ENCODE measurements at regions not wholly inside any gene's neighbourhood (a gene's known extent, or its start where the extent isn't known, plus 50 kb on each side); places are given as distances from the start of the nearest gene placed in this dataset.

DNA sequence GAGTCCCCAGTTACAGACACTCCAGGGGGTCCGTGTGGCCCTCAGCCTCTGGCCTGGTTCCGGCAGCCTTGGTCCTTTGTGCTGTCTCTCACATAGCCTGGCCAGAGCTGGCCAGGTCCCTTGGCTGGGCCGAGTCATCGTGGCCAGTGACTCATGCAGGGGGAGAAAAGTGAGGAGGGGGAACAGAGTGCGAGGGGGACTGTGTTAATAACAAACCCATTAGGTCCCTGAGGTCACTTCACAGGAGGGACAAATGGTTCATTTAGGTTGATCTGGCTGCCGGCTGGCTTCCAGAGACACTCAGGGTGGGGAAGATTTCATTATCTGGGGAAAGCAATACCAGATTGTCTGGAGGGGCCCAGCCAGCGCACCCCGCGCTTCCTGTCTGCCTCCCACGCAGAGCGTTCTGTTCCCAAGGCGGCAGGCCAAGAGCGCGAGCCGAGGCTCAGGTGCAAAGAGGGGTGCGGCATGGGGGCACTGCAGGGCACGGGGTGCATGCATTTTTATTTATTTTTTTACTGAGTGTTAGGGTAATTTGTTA, 223.1 kb downstream of the SEC14L1 start:
- TF ChIP-seq NFIC (IDR thresholded peaks at IDR 0.05; ENCODE audit: low read length) = no peak
- no peak for TF ChIP-seq KDM1A (CRISPR knock-in tag; IDR thresholded peaks at IDR 0.05)
- TF ChIP-seq EZH2 (conservative IDR thresholded peaks at IDR 0.05; ENCODE audit: low read depth, low read length) = no peak
- TF ChIP-seq, protein P1, sequence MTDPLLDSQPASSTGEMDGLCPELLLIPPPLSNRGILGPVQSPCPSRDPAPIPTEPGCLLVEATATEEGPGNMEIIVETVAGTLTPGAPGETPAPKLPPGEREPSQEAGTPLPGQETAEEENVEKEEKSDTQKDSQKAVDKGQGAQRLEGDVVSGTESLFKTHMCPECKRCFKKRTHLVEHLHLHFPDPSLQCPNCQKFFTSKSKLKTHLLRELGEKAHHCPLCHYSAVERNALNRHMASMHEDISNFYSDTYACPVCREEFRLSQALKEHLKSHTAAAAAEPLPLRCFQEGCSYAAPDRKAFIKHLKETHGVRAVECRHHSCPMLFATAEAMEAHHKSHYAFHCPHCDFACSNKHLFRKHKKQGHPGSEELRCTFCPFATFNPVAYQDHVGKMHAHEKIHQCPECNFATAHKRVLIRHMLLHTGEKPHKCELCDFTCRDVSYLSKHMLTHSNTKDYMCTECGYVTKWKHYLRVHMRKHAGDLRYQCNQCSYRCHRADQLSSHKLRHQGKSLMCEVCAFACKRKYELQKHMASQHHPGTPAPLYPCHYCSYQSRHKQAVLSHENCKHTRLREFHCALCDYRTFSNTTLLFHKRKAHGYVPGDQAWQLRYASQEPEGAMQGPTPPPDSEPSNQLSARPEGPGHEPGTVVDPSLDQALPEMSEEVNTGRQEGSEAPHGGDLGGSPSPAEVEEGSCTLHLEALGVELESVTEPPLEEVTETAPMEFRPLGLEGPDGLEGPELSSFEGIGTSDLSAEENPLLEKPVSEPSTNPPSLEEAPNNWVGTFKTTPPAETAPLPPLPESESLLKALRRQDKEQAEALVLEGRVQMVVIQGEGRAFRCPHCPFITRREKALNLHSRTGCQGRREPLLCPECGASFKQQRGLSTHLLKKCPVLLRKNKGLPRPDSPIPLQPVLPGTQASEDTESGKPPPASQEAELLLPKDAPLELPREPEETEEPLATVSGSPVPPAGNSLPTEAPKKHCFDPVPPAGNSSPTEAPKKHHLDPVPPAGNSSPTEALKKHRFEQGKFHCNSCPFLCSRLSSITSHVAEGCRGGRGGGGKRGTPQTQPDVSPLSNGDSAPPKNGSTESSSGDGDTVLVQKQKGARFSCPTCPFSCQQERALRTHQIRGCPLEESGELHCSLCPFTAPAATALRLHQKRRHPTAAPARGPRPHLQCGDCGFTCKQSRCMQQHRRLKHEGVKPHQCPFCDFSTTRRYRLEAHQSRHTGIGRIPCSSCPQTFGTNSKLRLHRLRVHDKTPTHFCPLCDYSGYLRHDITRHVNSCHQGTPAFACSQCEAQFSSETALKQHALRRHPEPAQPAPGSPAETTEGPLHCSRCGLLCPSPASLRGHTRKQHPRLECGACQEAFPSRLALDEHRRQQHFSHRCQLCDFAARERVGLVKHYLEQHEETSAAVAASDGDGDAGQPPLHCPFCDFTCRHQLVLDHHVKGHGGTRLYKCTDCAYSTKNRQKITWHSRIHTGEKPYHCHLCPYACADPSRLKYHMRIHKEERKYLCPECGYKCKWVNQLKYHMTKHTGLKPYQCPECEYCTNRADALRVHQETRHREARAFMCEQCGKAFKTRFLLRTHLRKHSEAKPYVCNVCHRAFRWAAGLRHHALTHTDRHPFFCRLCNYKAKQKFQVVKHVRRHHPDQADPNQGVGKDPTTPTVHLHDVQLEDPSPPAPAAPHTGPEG (CRISPR knock-in tag; IDR thresholded peaks at IDR 0.05) = no peak
- no peak for TF ChIP-seq ZNF660 (CRISPR knock-in tag; IDR thresholded peaks at IDR 0.05; ENCODE audit: borderline replicate concordance, low read depth)
- no peak for TF ChIP-seq CHD2 (IDR thresholded peaks at IDR 0.05; ENCODE audit: low read depth, low read length)
- TF ChIP-seq, protein P2, sequence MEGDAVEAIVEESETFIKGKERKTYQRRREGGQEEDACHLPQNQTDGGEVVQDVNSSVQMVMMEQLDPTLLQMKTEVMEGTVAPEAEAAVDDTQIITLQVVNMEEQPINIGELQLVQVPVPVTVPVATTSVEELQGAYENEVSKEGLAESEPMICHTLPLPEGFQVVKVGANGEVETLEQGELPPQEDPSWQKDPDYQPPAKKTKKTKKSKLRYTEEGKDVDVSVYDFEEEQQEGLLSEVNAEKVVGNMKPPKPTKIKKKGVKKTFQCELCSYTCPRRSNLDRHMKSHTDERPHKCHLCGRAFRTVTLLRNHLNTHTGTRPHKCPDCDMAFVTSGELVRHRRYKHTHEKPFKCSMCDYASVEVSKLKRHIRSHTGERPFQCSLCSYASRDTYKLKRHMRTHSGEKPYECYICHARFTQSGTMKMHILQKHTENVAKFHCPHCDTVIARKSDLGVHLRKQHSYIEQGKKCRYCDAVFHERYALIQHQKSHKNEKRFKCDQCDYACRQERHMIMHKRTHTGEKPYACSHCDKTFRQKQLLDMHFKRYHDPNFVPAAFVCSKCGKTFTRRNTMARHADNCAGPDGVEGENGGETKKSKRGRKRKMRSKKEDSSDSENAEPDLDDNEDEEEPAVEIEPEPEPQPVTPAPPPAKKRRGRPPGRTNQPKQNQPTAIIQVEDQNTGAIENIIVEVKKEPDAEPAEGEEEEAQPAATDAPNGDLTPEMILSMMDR (CRISPR knock-in tag; IDR thresholded peaks at IDR 0.05) = no peak
- no peak for TF ChIP-seq ZNF232 (CRISPR knock-in tag; IDR thresholded peaks at IDR 0.05; ENCODE audit: borderline replicate concordance)
- TF ChIP-seq PHF20 (CRISPR knock-in tag; IDR thresholded peaks at IDR 0.05) = no peak
- TF ChIP-seq RFX5 (IDR thresholded peaks at IDR 0.05; ENCODE audit: low read depth, low read length) = no peak

Measured in HepG2 (cell line).